Natural killer cell (primary cell): ENCODE measurements at regions not wholly inside any gene's neighbourhood (a gene's known extent, or its start where the extent isn't known, plus 50 kb on each side); places are given as distances from the start of the nearest gene placed in this dataset.

Source experiments
- ATAC-seq, 3 donors: fragments of 150-1000 bp in 2 of 3; fragments of 200-7000 bp in 1 of 3; cut with Tn5 transposase; 1 replicate in 1 of 3; 2 replicates in 2 of 3; pipeline ENCODE4 v1.10.0; 2021; ENCODE audit warnings: mild to moderate bottlenecking in 2 of 3, moderate library complexity in 2 of 3
- DNase-seq, 2 donors: peaks; one replicate each; pipeline versions ENCODE4 v3.0.0 to v3.0.0-alpha.2; 2013 to 2021; ENCODE audit warnings: mixed read lengths in 1 of 2
- H3K27ac ChIP-seq: one replicate; pipeline ENCODE4 v1.5.1; 2013; ENCODE audit warnings: mild to moderate bottlenecking, low read length
- H3K27me3 ChIP-seq: one replicate; pipeline ENCODE4 v1.6.1; 2013; ENCODE audit warnings: low read length; ENCODE audit not compliant: control insufficient read depth, insufficient read depth
- H3K36me3 ChIP-seq: one replicate; pipeline ENCODE4 v1.6.1; 2013; ENCODE audit warnings: low read length; ENCODE audit not compliant: control insufficient read depth, insufficient read depth
- H3K4me1 ChIP-seq: one replicate; pipeline ENCODE4 v1.6.1; 2013; ENCODE audit warnings: low read length; ENCODE audit not compliant: control insufficient read depth, insufficient read depth
- H3K4me3 ChIP-seq: one replicate; pipeline ENCODE4 v1.5.1; 2013; ENCODE audit warnings: low read length
- H3K9me3 ChIP-seq: one replicate; pipeline ENCODE4 v1.6.1; 2013; ENCODE audit warnings: low read length; ENCODE audit not compliant: control insufficient read depth, insufficient read depth
- H3K27ac Mint-ChIP-seq, 2 donors: one replicate each; pipeline ENCODE4 v1.8.0; 2022; ENCODE audit warnings: mild to moderate bottlenecking in 2 of 2, mixed read lengths in 2 of 2, moderate library complexity in 1 of 2
- H3K27me3 Mint-ChIP-seq, 2 donors: one replicate each; pipeline ENCODE4 v1.8.0; 2022; ENCODE audit warnings: low read depth in 2 of 2, mixed read lengths in 2 of 2
- H3K36me3 Mint-ChIP-seq: one replicate; pipeline ENCODE4 v1.8.0; 2022; ENCODE audit warnings: mixed read lengths
- H3K4me1 Mint-ChIP-seq, 2 donors: one replicate each; pipeline ENCODE4 v1.8.0; 2022; ENCODE audit warnings: mixed read lengths in 2 of 2
- H3K4me3 Mint-ChIP-seq: one replicate; pipeline ENCODE4 v1.8.0; 2022; ENCODE audit warnings: mild to moderate bottlenecking, moderate library complexity, mixed read lengths
- H3K9me3 Mint-ChIP-seq, 2 donors: one replicate each; pipeline ENCODE4 v1.8.0; 2022; ENCODE audit warnings: mixed read lengths in 2 of 2
- CTCF ChIP-seq: fragments of 200-600 bp; IDR thresholded peaks from one replicate; pipeline ENCODE4 v1.8.0; 2022; ENCODE audit warnings: antibody characterized with exemption
- WGBS: methylation state at CpG from one replicate; pipeline ENCODE4 v1.1.7; 2013; ENCODE audit warnings: missing lambda C conversion rate; ENCODE audit not compliant: insufficient coverage; 5-methylcytosine and 5-hydroxymethylcytosine counted together
- intact Hi-C: fragments of 100-400 bp; cut with micrococcal nuclease; formaldehyde crosslinking; loops from one replicate; pipeline ENCODE4 v1.14.2; 2022

DNA sequence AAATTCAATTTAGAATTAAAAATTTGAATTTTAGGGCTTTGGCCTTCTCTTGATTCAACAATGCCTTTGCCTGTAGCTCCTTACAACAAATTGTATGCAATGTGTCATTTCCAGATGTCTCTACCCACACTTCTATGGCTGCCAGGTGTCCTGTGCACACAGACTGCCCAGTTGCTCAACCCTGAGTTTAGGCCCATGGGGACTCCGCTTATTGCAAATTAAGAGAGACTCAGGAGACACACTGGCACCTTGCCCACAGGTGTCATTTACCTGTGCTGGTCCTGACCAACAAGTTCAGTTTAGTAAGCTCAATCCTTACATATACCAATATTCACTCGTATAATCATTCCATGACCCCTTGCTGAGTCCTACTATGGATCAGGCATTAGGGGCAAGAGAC is 236.1 kb downstream of the OMA1 start:
- Mint-ChIP-seq H3K4me1 (peaks cover 4 to 21% of the 10 kb centered on the region in 2 donors), H3K9me3 (no peaks in the 10 kb centered on the region), H3K27ac (no peak overlapping the region), H3K36me3 (no peaks in the 10 kb centered on the region), H3K4me3 (no peak overlapping the region), H3K27me3 (peaks cover 0 to 2% of the 10 kb centered on the region in 2 donors)
- intact Hi-C loops: no loop called here
- H3K9me3 ChIP-seq: no peaks in the 10 kb centered on the region
- no peak for TF ChIP-seq CTCF
- H3K27ac ChIP-seq: no peak overlapping the region
- no peak overlapping the region for H3K4me3 ChIP-seq
- ATAC-seq: no peak
- no peaks in the 10 kb centered on the region for H3K4me1 ChIP-seq
- H3K27me3 ChIP-seq: no peaks in the 10 kb centered on the region
- no peaks in the 10 kb centered on the region for H3K36me3 ChIP-seq
- WGBS: 94% methylated on average over 2 of the region's 2 CpGs
- DNase-seq: no peak

GRCh38 chr1:58308206-58308605 is 238.3 kb downstream of the OMA1 start:
- no peaks in the 10 kb centered on the region for H3K36me3 Mint-ChIP-seq
- H3K4me3 Mint-ChIP-seq: no peak overlapping the region
- Histone ChIP-seq H3K4me3 (no peak overlapping the region), H3K27me3 (no peaks in the 10 kb centered on the region), H3K36me3 (no peaks in the 10 kb centered on the region), H3K27ac (no peak overlapping the region), H3K9me3 (no peaks in the 10 kb centered on the region), H3K4me1 (no peaks in the 10 kb centered on the region)
- intact Hi-C loops: no loop called here
- TF ChIP-seq CTCF: no peak
- no peak overlapping the region for H3K27ac Mint-ChIP-seq
- H3K27me3 Mint-ChIP-seq: peaks cover 0 to 2% of the 10 kb centered on the region in 2 donors
- H3K9me3 Mint-ChIP-seq: no peaks in the 10 kb centered on the region
- DNase-seq: no peak
- no peak for ATAC-seq
- 75% methylated on average over 1 of the region's 1 CpG for WGBS
- H3K4me1 Mint-ChIP-seq: peaks cover 4 to 21% of the 10 kb centered on the region in 2 donors

- H3K9me3 Mint-ChIP-seq: no peaks in the 10 kb centered on the region
- intact Hi-C loops: no loop called here
- no peak overlapping the region for H3K4me3 Mint-ChIP-seq
- Histone ChIP-seq H3K27ac (no peak overlapping the region), H3K27me3 (no peaks in the 10 kb centered on the region), H3K9me3 (no peaks in the 10 kb centered on the region), H3K4me1 (no peaks in the 10 kb centered on the region), H3K4me3 (no peak overlapping the region), H3K36me3 (no peaks in the 10 kb centered on the region)
- WGBS: 95% methylated on average over 1 of the region's 1 CpG
- peaks cover 4 to 14% of the 10 kb centered on the region in 2 donors for H3K4me1 Mint-ChIP-seq
- H3K27me3 Mint-ChIP-seq: peaks cover 0 to 2% of the 10 kb centered on the region in 2 donors
- no peaks in the 10 kb centered on the region for H3K36me3 Mint-ChIP-seq
- DNase-seq (no peak), ATAC-seq (no peak)
- H3K27ac Mint-ChIP-seq: no peak overlapping the region
- TF ChIP-seq CTCF: no peak
These were observed 239.1 kb downstream of the OMA1 start for GRCh38 chr1:58307431-58307830.

GRCh38 chr1:58305622-58306021 is 240.9 kb downstream of the OMA1 start:
- H3K27ac Mint-ChIP-seq: no peak overlapping the region
- WGBS: 100% methylated on average over 1 of the region's 1 CpG
- H3K36me3 ChIP-seq: no peaks in the 10 kb centered on the region

More at GRCh38 chr1:58305622-58306021, 240.9 kb downstream of the OMA1 start:
- no peak for ATAC-seq
- intact Hi-C loops: no loop called here
- Mint-ChIP-seq H3K4me3 (no peak overlapping the region), H3K9me3 (no peaks in the 10 kb centered on the region), H3K4me1 (no peaks in the 10 kb centered on the region), H3K36me3 (no peaks in the 10 kb centered on the region), H3K27me3 (peaks cover 0 to 2% of the 10 kb centered on the region in 2 donors)
- H3K9me3 ChIP-seq: no peaks in the 10 kb centered on the region
- no peak overlapping the region for H3K27ac ChIP-seq
- H3K27me3 ChIP-seq: no peaks in the 10 kb centered on the region
- no peaks in the 10 kb centered on the region for H3K4me1 ChIP-seq
- TF ChIP-seq CTCF: no peak
- no peak overlapping the region for H3K4me3 ChIP-seq
- DNase-seq: no peak
